A549 (cell line): ENCODE measurements at regions not wholly inside any gene's neighbourhood (a gene's known extent, or its start where the extent isn't known, plus 50 kb on each side); places are given as distances from the start of the nearest gene placed in this dataset.

Source experiments
- BCL3 ChIP-seq: fragments of >200 bp; sonication (Bioruptor Twin); formaldehyde crosslinking; IDR thresholded peaks from 3 replicates; pipeline ENCODE4 v1.6.1; 2016
- CHD4 ChIP-seq: fragments of 200-600 bp; sonication (generic); IDR thresholded peaks from 2 replicates; pipeline ENCODE4 v1.6.1; 2016; ENCODE audit warnings: antibody characterized with exemption, mild to moderate bottlenecking, borderline replicate concordance
- EP300 ChIP-seq, 2 experiments: fragments of >200 bp; sonication (Bioruptor Twin); formaldehyde crosslinking; IDR thresholded peaks; 2 replicates in 1 of 2; 3 replicates in 1 of 2; pipeline ENCODE4 v1.6.1; 2016 to 2017
- HDAC2 ChIP-seq: fragments of 200-600 bp; sonication (generic); IDR thresholded peaks from 2 replicates; pipeline ENCODE4 v1.6.1; 2016
- MAX ChIP-seq: IDR thresholded peaks from 2 replicates; pipeline ENCODE4 v1.6.1; 2012
- POLR2A ChIP-seq: IDR thresholded peaks from 2 replicates; pipeline ENCODE4 v1.6.1; 2012; ENCODE audit warnings: mild to moderate bottlenecking, low read length
- TF ChIP-seq, protein P1 (sequence below): fragments of >200 bp; sonication (Bioruptor Twin); formaldehyde crosslinking; IDR thresholded peaks from 3 replicates; pipeline ENCODE4 v1.5.1; 2016
- TF ChIP-seq, protein P2 (sequence below): IDR thresholded peaks from 2 replicates; pipeline ENCODE4 v1.6.1; 2012; ENCODE audit warnings: low read depth, borderline replicate concordance
- TF ChIP-seq, protein P3 (sequence below): IDR thresholded peaks from 2 replicates; pipeline ENCODE4 v1.6.1; 2012

DNA sequence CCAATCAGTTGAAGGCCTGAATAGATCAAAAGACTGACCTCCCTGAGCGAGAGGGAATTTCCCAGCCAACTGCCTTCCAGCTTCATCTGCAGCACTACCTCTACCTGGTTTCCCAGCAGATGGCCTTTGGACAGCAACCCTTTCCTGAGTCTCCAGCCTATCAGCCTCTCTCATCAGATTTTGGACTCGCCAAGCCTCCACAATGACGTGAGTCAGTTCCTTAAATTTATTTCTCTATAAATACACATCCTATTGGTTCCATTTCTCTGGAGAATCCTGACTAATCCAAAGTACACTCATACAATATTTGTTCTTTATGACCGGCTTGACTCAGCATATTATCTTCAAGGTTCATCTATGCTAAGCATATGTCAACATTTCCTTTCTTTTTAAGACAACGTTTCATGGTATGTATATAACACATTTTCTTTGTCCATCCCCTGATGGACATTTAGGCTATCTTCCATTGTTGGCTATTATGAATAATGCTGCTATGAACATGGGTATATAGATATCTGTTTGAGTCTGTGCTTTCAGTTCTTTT lies 294.6 kb downstream of the LRATD1 start:
- TF ChIP-seq, protein P1, sequence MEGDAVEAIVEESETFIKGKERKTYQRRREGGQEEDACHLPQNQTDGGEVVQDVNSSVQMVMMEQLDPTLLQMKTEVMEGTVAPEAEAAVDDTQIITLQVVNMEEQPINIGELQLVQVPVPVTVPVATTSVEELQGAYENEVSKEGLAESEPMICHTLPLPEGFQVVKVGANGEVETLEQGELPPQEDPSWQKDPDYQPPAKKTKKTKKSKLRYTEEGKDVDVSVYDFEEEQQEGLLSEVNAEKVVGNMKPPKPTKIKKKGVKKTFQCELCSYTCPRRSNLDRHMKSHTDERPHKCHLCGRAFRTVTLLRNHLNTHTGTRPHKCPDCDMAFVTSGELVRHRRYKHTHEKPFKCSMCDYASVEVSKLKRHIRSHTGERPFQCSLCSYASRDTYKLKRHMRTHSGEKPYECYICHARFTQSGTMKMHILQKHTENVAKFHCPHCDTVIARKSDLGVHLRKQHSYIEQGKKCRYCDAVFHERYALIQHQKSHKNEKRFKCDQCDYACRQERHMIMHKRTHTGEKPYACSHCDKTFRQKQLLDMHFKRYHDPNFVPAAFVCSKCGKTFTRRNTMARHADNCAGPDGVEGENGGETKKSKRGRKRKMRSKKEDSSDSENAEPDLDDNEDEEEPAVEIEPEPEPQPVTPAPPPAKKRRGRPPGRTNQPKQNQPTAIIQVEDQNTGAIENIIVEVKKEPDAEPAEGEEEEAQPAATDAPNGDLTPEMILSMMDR: no peak
- TF ChIP-seq CHD4 (no peak), MAX (no peak), POLR2A (no peak), BCL3 (no peak), HDAC2 (no peak), EP300 (IDR thresholded peaks at IDR 0.05) (no peak)
- TF ChIP-seq, protein P2, sequence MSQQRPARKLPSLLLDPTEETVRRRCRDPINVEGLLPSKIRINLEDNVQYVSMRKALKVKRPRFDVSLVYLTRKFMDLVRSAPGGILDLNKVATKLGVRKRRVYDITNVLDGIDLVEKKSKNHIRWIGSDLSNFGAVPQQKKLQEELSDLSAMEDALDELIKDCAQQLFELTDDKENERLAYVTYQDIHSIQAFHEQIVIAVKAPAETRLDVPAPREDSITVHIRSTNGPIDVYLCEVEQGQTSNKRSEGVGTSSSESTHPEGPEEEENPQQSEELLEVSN: no peak
- TF ChIP-seq, protein P3, sequence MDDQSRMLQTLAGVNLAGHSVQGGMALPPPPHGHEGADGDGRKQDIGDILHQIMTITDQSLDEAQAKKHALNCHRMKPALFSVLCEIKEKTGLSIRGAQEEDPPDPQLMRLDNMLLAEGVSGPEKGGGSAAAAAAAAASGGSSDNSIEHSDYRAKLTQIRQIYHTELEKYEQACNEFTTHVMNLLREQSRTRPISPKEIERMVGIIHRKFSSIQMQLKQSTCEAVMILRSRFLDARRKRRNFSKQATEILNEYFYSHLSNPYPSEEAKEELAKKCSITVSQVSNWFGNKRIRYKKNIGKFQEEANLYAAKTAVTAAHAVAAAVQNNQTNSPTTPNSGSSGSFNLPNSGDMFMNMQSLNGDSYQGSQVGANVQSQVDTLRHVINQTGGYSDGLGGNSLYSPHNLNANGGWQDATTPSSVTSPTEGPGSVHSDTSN: no peak
